H1 (cell line): ENCODE measurements at regions not wholly inside any gene's neighbourhood (a gene's known extent, or its start where the extent isn't known, plus 50 kb on each side); places are given as distances from the start of the nearest gene placed in this dataset.

Source experiments
- CEBPB ChIP-seq: IDR thresholded peaks from 2 replicates; pipeline ENCODE4 v1.6.1; 2012; ENCODE audit warnings: low read depth, low read length
- CHD2 ChIP-seq: IDR thresholded peaks from 2 replicates; pipeline ENCODE4 v1.6.1; 2012; ENCODE audit warnings: low read length, improper control_type of control experiment
- E2F6 ChIP-seq: IDR thresholded peaks from 2 replicates; pipeline ENCODE4 v1.6.1; 2012; ENCODE audit warnings: inconsistent platforms
- EP300 ChIP-seq, 2 experiments: IDR thresholded peaks; 1 replicate in 1 of 2; 2 replicates in 1 of 2; pipeline ENCODE4 v1.6.1; 2011 to 2012; ENCODE audit warnings: low read depth in 2 of 2, low read length in 2 of 2, mild to moderate bottlenecking in 2 of 2, borderline replicate concordance in 1 of 2, inconsistent platforms in 1 of 2, moderate library complexity in 1 of 2
- GTF2F1 ChIP-seq: IDR thresholded peaks from 2 replicates; pipeline ENCODE4 v1.6.1; 2012; ENCODE audit warnings: low read depth, low read length, improper control_type of control experiment, borderline replicate concordance
- MAFK ChIP-seq: IDR thresholded peaks from 2 replicates; pipeline ENCODE4 v1.6.1; 2012; ENCODE audit warnings: low read depth, mild to moderate bottlenecking, improper control_type of control experiment, low read length
- POLR2AphosphoS5 ChIP-seq: IDR thresholded peaks from 2 replicates; pipeline ENCODE4 v1.6.1; 2011; ENCODE audit warnings: low read depth, low read length
- RBBP5 ChIP-seq: IDR thresholded peaks from 2 replicates; pipeline ENCODE4 v1.7.1; 2012; ENCODE audit warnings: low read depth, mild to moderate bottlenecking, inconsistent platforms, low read length, moderate library complexity, borderline replicate concordance
- SP1 ChIP-seq: IDR thresholded peaks from 2 replicates; pipeline ENCODE4 v1.6.1; 2011; ENCODE audit warnings: low read depth, low read length
- YY1 ChIP-seq: IDR thresholded peaks from 2 replicates; pipeline ENCODE4 v1.6.1; 2011; ENCODE audit warnings: low read depth, mild to moderate bottlenecking, low read length

- no peak for TF ChIP-seq YY1
- no peak for TF ChIP-seq POLR2AphosphoS5
- no peak for TF ChIP-seq GTF2F1
- no peak for TF ChIP-seq EP300 (IDR thresholded peaks at IDR 0.05; ENCODE audit: borderline replicate concordance in 1 of 2, low read depth in 2 of 2, low read length in 2 of 2)
- TF ChIP-seq E2F6, result no peak
- no peak for TF ChIP-seq RBBP5
- TF ChIP-seq SP1, result no peak
- no peak for TF ChIP-seq CHD2
- TF ChIP-seq CEBPB, result no peak
- no peak for TF ChIP-seq MAFK
Measured at GRCh38 chr1:209080170-209080781, 503.2 kb upstream of the CAMK1G start.
